ENCODE measurements at regions not wholly inside any gene's neighbourhood (a gene's known extent, or its start where the extent isn't known, plus 50 kb on each side); places are given as distances from the start of the nearest gene placed in this dataset.

DNA sequence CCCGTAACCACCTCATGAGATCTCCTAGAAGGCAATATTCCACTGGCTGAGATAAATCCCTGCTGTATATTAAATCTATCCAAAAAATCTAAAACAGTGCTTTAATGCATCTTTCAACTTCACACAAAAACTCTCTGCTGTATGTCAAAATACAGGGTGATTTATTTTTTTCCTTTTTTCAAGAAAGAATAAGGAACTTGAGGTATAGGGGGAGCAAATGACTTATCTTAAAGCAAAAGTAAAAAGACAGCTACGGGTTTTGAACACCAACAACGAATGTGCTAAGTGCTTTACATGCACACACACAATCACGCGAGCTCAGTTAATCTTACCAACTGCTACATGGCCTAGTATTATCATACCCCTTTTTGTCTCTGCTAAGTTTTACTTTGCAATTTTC, 168.9 kb upstream of the PHF14 start:
- TF ChIP-seq, protein P1, sequence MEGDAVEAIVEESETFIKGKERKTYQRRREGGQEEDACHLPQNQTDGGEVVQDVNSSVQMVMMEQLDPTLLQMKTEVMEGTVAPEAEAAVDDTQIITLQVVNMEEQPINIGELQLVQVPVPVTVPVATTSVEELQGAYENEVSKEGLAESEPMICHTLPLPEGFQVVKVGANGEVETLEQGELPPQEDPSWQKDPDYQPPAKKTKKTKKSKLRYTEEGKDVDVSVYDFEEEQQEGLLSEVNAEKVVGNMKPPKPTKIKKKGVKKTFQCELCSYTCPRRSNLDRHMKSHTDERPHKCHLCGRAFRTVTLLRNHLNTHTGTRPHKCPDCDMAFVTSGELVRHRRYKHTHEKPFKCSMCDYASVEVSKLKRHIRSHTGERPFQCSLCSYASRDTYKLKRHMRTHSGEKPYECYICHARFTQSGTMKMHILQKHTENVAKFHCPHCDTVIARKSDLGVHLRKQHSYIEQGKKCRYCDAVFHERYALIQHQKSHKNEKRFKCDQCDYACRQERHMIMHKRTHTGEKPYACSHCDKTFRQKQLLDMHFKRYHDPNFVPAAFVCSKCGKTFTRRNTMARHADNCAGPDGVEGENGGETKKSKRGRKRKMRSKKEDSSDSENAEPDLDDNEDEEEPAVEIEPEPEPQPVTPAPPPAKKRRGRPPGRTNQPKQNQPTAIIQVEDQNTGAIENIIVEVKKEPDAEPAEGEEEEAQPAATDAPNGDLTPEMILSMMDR (optimal IDR thresholded peaks at IDR 0.05 in 1 of 3, IDR thresholded peaks at IDR 0.05 in 1 of 3, conservative IDR thresholded peaks at IDR 0.05 in 1 of 3; ENCODE audit: extremely low read depth in 1 of 3, insufficient read depth in 2 of 3, low read length in 3 of 3), result no peak
- TF ChIP-seq EZH2 (IDR thresholded peaks at IDR 0.05; ENCODE audit: low read length), result no peak

All from keratinocyte (primary cell).